Astrocyte (in vitro differentiated cells and primary cell): ENCODE measurements at regions not wholly inside any gene's neighbourhood (a gene's known extent, or its start where the extent isn't known, plus 50 kb on each side); places are given as distances from the start of the nearest gene placed in this dataset.

Source experiments
- DNase-seq: peaks from one replicate; pipeline ENCODE4 v3.0.0-alpha.2; 2010; ENCODE audit warnings: low read depth
- FAIRE-seq: peaks from 2 replicates; lab custom pipeline; 2011; peaks lifted over from hg19 to GRCh38; lab: Jason Lieb, UNC
- H2AFZ ChIP-seq: 2 replicates; pipeline ENCODE4 v1.6.0; 2012; ENCODE audit warnings: low read depth, low read length, inconsistent platforms
- H3K27ac ChIP-seq: 2 replicates; pipeline ENCODE4 v1.5.1; 2011; ENCODE audit warnings: low read depth, low read length, inconsistent platforms
- H3K27me3 ChIP-seq: 2 replicates; pipeline ENCODE4 v1.6.0; 2011; ENCODE audit warnings: low read length, inconsistent platforms; ENCODE audit not compliant: insufficient read depth
- H3K36me3 ChIP-seq: 2 replicates; pipeline ENCODE4 v1.5.1; 2011; ENCODE audit warnings: low read length, inconsistent platforms; ENCODE audit not compliant: insufficient read depth
- H3K4me1 ChIP-seq: 2 replicates; pipeline ENCODE4 v1.5.1; 2011; ENCODE audit warnings: low read length, inconsistent platforms; ENCODE audit not compliant: insufficient read depth
- H3K4me2 ChIP-seq: 2 replicates; pipeline ENCODE4 v1.6.0; 2012; ENCODE audit warnings: low read length, inconsistent platforms
- H3K4me3 ChIP-seq: 2 replicates; pipeline ENCODE4 v1.5.1; 2011; ENCODE audit warnings: low read depth, mild to moderate bottlenecking, low read length, inconsistent platforms; ENCODE audit not compliant: insufficient read depth
- H3K79me2 ChIP-seq: 2 replicates; pipeline ENCODE4 v1.6.0; 2012; ENCODE audit warnings: mild to moderate bottlenecking, low read length, inconsistent platforms; ENCODE audit not compliant: insufficient read depth
- H3K9ac ChIP-seq: 2 replicates; pipeline ENCODE4 v1.6.0; 2012; ENCODE audit warnings: mild to moderate bottlenecking, low read length, inconsistent platforms
- H3K9me3 ChIP-seq: 2 replicates; pipeline ENCODE4 v1.5.1; 2012; ENCODE audit warnings: low read depth, mild to moderate bottlenecking, low read length, inconsistent platforms; ENCODE audit not compliant: insufficient read depth
- H4K20me1 ChIP-seq: 2 replicates; pipeline ENCODE4 v1.6.0; 2012; ENCODE audit warnings: low read length, inconsistent platforms; ENCODE audit not compliant: insufficient read depth
- H3K27ac Mint-ChIP-seq: one replicate; pipeline ENCODE4 v1.8.0; 2021; ENCODE audit warnings: mild to moderate bottlenecking, mixed read lengths; ENCODE audit not compliant: unreplicated experiment
- H3K27me3 Mint-ChIP-seq: one replicate; pipeline ENCODE4 v1.8.0; 2021; ENCODE audit warnings: low read depth, mixed read lengths; ENCODE audit not compliant: unreplicated experiment
- H3K36me3 Mint-ChIP-seq: one replicate; pipeline ENCODE4 v1.8.0; 2021; ENCODE audit warnings: low read depth, mixed read lengths; ENCODE audit not compliant: unreplicated experiment
- H3K4me1 Mint-ChIP-seq: one replicate; pipeline ENCODE4 v1.8.0; 2021; ENCODE audit warnings: low read depth, mixed read lengths; ENCODE audit not compliant: unreplicated experiment
- H3K4me3 Mint-ChIP-seq: one replicate; pipeline ENCODE4 v1.8.0; 2021; ENCODE audit warnings: mild to moderate bottlenecking, moderate library complexity, mixed read lengths; ENCODE audit not compliant: unreplicated experiment
- H3K9me3 Mint-ChIP-seq: one replicate; pipeline ENCODE4 v1.8.0; 2021; ENCODE audit warnings: mild to moderate bottlenecking, mixed read lengths; ENCODE audit not compliant: unreplicated experiment
- CTCF ChIP-seq: IDR thresholded peaks from 2 replicates; pipeline ENCODE4 v1.5.1; 2011; ENCODE audit warnings: low read depth, mild to moderate bottlenecking, inconsistent platforms, low read length, moderate library complexity; ENCODE audit not compliant: insufficient read depth
- EZH2 ChIP-seq: IDR thresholded peaks from 2 replicates; pipeline ENCODE4 v1.6.1; 2012; ENCODE audit warnings: mild to moderate bottlenecking, low read length, inconsistent platforms; ENCODE audit not compliant: insufficient read depth

DNA sequence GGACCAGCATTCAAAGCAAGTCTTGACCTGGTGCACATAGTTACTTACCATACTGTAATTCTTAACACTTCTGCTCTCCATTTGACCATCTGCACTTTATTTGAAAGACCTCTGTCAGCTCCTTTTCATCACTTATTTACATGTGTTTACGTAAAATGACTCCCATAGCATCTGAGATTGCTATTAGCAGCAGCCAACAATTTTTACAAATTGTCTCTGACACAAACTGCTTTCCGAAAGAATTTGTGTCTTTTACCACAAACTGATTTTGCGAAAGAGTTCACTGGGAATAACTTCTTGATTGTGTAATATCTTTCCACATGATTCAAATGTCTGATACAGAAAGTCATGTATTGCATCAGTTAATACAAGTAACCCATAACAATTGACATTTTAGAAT is 144.1 kb upstream of the PEX5L start:
- Histone ChIP-seq H3K4me3 (no peak overlapping the region), H2AFZ (no peak overlapping the region), H3K4me2 (no peak overlapping the region), H3K9ac (no peak overlapping the region), H3K79me2 (no peaks in the 10 kb centered on the region), H3K27ac (no peak overlapping the region), H3K4me1 (no peaks in the 10 kb centered on the region), H3K36me3 (no peaks in the 10 kb centered on the region), H3K27me3 (no peaks in the 10 kb centered on the region), H4K20me1 (no peaks in the 10 kb centered on the region), H3K9me3 (no peaks in the 10 kb centered on the region)
- TF ChIP-seq CTCF, result no peak
- no peak for TF ChIP-seq EZH2
- no peaks in the 10 kb centered on the region for H3K36me3 Mint-ChIP-seq
- no peak overlapping the region for H3K4me3 Mint-ChIP-seq
- H3K27me3 Mint-ChIP-seq, result peaks cover 3% of the 10 kb centered on the region
- H3K4me1 Mint-ChIP-seq, result no peaks in the 10 kb centered on the region
- H3K27ac Mint-ChIP-seq, result no peak overlapping the region
- FAIRE-seq (no peak), DNase-seq (peak; percentile 45)
- H3K9me3 Mint-ChIP-seq, result no peaks in the 10 kb centered on the region

DNA sequence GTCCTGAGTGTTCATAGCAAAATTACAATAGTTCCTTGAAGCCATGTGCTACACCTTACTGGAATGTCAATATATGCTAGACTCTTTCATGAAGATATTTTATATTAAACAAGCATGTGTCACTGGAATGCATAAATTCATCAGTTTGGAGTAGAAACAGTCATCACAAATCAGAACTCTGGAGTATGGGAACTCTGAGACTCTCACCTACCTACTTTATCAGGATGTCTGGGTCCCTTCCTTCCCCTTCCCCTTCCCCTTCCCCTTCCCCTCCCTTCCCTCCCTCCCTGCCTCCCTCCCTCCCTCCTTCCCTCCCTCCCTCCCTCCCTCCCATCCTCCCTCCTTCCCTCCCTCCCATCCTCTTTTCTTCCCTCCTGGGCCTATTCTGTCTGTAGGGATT is 144.7 kb upstream of the PEX5L start:
- Mint-ChIP-seq H3K27ac (no peak overlapping the region), H3K9me3 (no peaks in the 10 kb centered on the region), H3K36me3 (no peaks in the 10 kb centered on the region), H3K4me1 (no peaks in the 10 kb centered on the region), H3K4me3 (no peak overlapping the region), H3K27me3 (peaks cover 2% of the 10 kb centered on the region)
- Histone ChIP-seq H3K36me3 (no peaks in the 10 kb centered on the region), H3K27ac (no peak overlapping the region), H3K4me2 (no peak overlapping the region), H3K9me3 (no peaks in the 10 kb centered on the region), H4K20me1 (no peaks in the 10 kb centered on the region), H3K4me3 (no peak overlapping the region), H2AFZ (no peak overlapping the region), H3K9ac (no peak overlapping the region), H3K79me2 (no peaks in the 10 kb centered on the region), H3K27me3 (no peaks in the 10 kb centered on the region), H3K4me1 (no peaks in the 10 kb centered on the region)
- FAIRE-seq (no peak), DNase-seq (no peak)
- TF ChIP-seq CTCF (no peak), EZH2 (no peak)

DNA sequence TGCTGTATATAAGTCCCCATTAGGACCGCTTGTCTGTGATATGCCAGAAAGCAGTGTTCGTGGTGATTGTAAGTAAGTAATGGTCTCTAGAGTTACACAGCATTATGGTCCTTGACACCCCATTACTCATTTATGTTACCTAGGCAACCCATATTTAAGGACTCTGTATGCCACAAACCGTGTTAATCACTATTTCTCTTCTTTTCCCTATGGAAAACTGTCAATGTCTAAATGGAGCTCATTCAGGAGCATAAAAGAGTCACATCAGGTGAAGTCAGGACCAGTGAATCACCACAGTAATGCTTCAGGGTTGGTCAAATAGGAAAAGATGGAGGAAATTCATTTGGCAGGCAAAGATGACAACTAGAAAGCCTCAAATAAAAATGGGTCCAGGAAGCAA is 146.6 kb upstream of the PEX5L start:
- H3K4me3 ChIP-seq, result no peak overlapping the region
- H3K27me3 ChIP-seq, result no peaks in the 10 kb centered on the region
- H3K4me2 ChIP-seq, result no peak overlapping the region
- H3K27ac ChIP-seq, result no peak overlapping the region
- no peaks in the 10 kb centered on the region for H3K79me2 ChIP-seq
- DNase-seq (no peak), FAIRE-seq (no peak)
- Mint-ChIP-seq H3K27me3 (peaks cover 2% of the 10 kb centered on the region), H3K4me3 (no peak overlapping the region), H3K27ac (no peak overlapping the region), H3K9me3 (no peaks in the 10 kb centered on the region), H3K4me1 (no peaks in the 10 kb centered on the region), H3K36me3 (no peaks in the 10 kb centered on the region)
- H3K36me3 ChIP-seq, result no peaks in the 10 kb centered on the region
- H3K9me3 ChIP-seq, result no peaks in the 10 kb centered on the region
- H2AFZ ChIP-seq, result no peak overlapping the region
- H4K20me1 ChIP-seq, result no peaks in the 10 kb centered on the region
- TF ChIP-seq EZH2 (no peak), CTCF (no peak)
- H3K4me1 ChIP-seq, result no peaks in the 10 kb centered on the region
- no peak overlapping the region for H3K9ac ChIP-seq
